Endothelial cell of umbilical vein (primary cell): ENCODE measurements at regions not wholly inside any gene's neighbourhood (a gene's known extent, or its start where the extent isn't known, plus 50 kb on each side); places are given as distances from the start of the nearest gene placed in this dataset.

Experiments used
- BruUV-seq: library from RNA; stranded (reverse); fragments of 400-500 nt; replicated peaks from 2 replicates; lab custom pipeline; 2021; lab: Mats Ljungman, UMichigan
- CTCF ChIA-PET: fragments of 300-600, 350-600 bp; sonication (Branson Sonifier 250); formaldehyde crosslinking; loops from one replicate; lab custom pipeline; 2021; ENCODE audit warnings: antibody characterized with exemption, inconsistent platforms; lab: Charles Lee
- POLR2A ChIA-PET: fragments of 300-600, 350-600 bp; sonication (Branson Sonifier 250); formaldehyde crosslinking; loops from one replicate; lab custom pipeline; 2021; ENCODE audit warnings: antibody characterized with exemption, inconsistent platforms; lab: Charles Lee
- DNase-seq: peaks from one replicate; pipeline ENCODE4 v3.0.0-alpha.2; 2011; ENCODE audit warnings: low read depth, low spot score
- FAIRE-seq: peaks from 2 replicates; lab custom pipeline; 2011; peaks lifted over from hg19 to GRCh38; lab: Jason Lieb, UNC
- H2AFZ ChIP-seq: 2 replicates; pipeline ENCODE4 v1.6.0; 2012; ENCODE audit warnings: low read depth, low read length, control low read depth, inconsistent platforms
- H3K27ac ChIP-seq: 2 replicates; pipeline ENCODE4 v1.5.1; 2011; ENCODE audit warnings: low read depth, mild to moderate bottlenecking, control low read depth, low read length, moderate library complexity; ENCODE audit not compliant: insufficient read depth
- H3K27me3 ChIP-seq, 2 experiments: 2 replicates each; pipeline versions ENCODE4 v1.6.0 to v1.6.1; 2011; ENCODE audit warnings: low read length in 2 of 2, mixed read lengths in 1 of 2; ENCODE audit not compliant: control insufficient read depth in 2 of 2, insufficient read depth in 2 of 2
- H3K36me3 ChIP-seq, 2 experiments: 2 replicates in 1 of 2; 3 replicates in 1 of 2; pipeline ENCODE4 v1.5.1; 2011; ENCODE audit warnings: low read length in 2 of 2, mild to moderate bottlenecking in 1 of 2, moderate library complexity in 1 of 2; ENCODE audit not compliant: control insufficient read depth in 2 of 2, insufficient read depth in 2 of 2; ENCODE audit errors: extremely low read depth in 1 of 2
- H3K4me1 ChIP-seq: 3 replicates; pipeline ENCODE4 v1.5.1; 2011; ENCODE audit warnings: mild to moderate bottlenecking, low read length; ENCODE audit not compliant: control insufficient read depth, insufficient read depth; ENCODE audit errors: extremely low read depth
- H3K4me2 ChIP-seq: 2 replicates; pipeline ENCODE4 v1.6.1; 2011; ENCODE audit warnings: low read length, control low read depth, mixed read lengths; ENCODE audit not compliant: insufficient read depth
- H3K4me3 ChIP-seq, 3 experiments: fragments of 200-600 bp in 1 of 3; sonication (generic), shearing (Covaris generic) in 1 of 3; replicated peaks in 1 of 3; 2 replicates each; pipeline ENCODE4 v1.5.1; 2011 to 2016; ENCODE audit warnings: control low read depth in 3 of 3, low read length in 3 of 3, mild to moderate bottlenecking in 2 of 3, inconsistent platforms in 1 of 3, low read depth in 1 of 3, moderate library complexity in 1 of 3; ENCODE audit not compliant: insufficient read depth in 1 of 3
- H3K79me2 ChIP-seq: 2 replicates; pipeline ENCODE4 v1.6.0; 2012; ENCODE audit warnings: low read length, inconsistent platforms; ENCODE audit not compliant: control insufficient read depth, insufficient read depth
- H3K9ac ChIP-seq: replicated peaks from 2 replicates; pipeline ENCODE3; 2011; ENCODE audit warnings: low read length, control low read depth; ENCODE audit not compliant: insufficient read depth; ENCODE audit errors: extremely low read depth
- H3K9me1 ChIP-seq: replicated peaks from 3 replicates; pipeline ENCODE4 v1.6.0; 2011; ENCODE audit warnings: mild to moderate bottlenecking, low read length; ENCODE audit not compliant: control insufficient read depth, insufficient read depth; ENCODE audit errors: extremely low read depth
- H3K9me3 ChIP-seq: replicated peaks from 2 replicates; pipeline ENCODE4 v1.5.1; 2012; ENCODE audit warnings: low read length, inconsistent platforms; ENCODE audit not compliant: control insufficient read depth, insufficient read depth
- H4K20me1 ChIP-seq: replicated peaks from 2 replicates; pipeline ENCODE3; 2011; ENCODE audit warnings: mild to moderate bottlenecking, low read length; ENCODE audit not compliant: control insufficient read depth, insufficient read depth; ENCODE audit errors: extremely low read depth
- EZH2 ChIP-seq: IDR thresholded peaks from 2 replicates; pipeline ENCODE4 v1.6.1; 2012; ENCODE audit warnings: borderline replicate concordance, low read depth, mild to moderate bottlenecking, moderate library complexity, low read length, inconsistent platforms; ENCODE audit not compliant: severe bottlenecking
- FOS ChIP-seq: IDR thresholded peaks from 2 replicates; pipeline ENCODE4 v1.6.1; 2011; ENCODE audit warnings: mild to moderate bottlenecking, low read length, moderate library complexity, borderline replicate concordance; ENCODE audit not compliant: insufficient read depth
- GATA2 ChIP-seq: IDR thresholded peaks from 2 replicates; pipeline ENCODE4 v1.7.0; 2011; ENCODE audit warnings: low read depth, mild to moderate bottlenecking, moderate library complexity, mixed read lengths, low read length; ENCODE audit not compliant: insufficient read length, insufficient read depth
- MYC ChIP-seq: IDR thresholded peaks from one replicate; pipeline ENCODE4 v1.6.1; 2011; ENCODE audit warnings: mild to moderate bottlenecking, low read depth, low read length
- POLR2A ChIP-seq: IDR thresholded peaks from 2 replicates; pipeline ENCODE4 v1.6.1; 2012; ENCODE audit warnings: low read depth, mild to moderate bottlenecking, control low read depth, low read length
- POLR2AphosphoS5 ChIP-seq: IDR thresholded peaks from 2 replicates; pipeline ENCODE4 v1.6.1; 2012; ENCODE audit warnings: low read depth, mild to moderate bottlenecking, control low read depth, low read length, moderate library complexity; ENCODE audit not compliant: insufficient read depth
- dilution Hi-C: fragments of 300-500 bp; cut with MboI; formaldehyde crosslinking; loops from one replicate; pipeline ENCODE4 v1.15.0; 2019; ENCODE audit warnings: low sequenced_read_pairs; ENCODE audit not compliant: extremely low pct_ligation_motif_present
- intact Hi-C: fragments of 100-400 bp; cut with micrococcal nuclease; formaldehyde crosslinking; loops from one replicate; pipeline ENCODE4 v1.10.0; 2022
- TF ChIP-seq, protein P1 (sequence below), 2 donors: IDR thresholded peaks; 1 replicate in 1 of 2; 2 replicates in 1 of 2; pipeline ENCODE4 v1.5.1; 2011; ENCODE audit warnings: low read length in 2 of 2, mild to moderate bottlenecking in 2 of 2, moderate library complexity in 2 of 2, control low read depth in 1 of 2, inconsistent platforms in 1 of 2, low read depth in 1 of 2; ENCODE audit not compliant: insufficient read depth in 1 of 2; ENCODE audit errors: extremely low read depth in 1 of 2
- TF ChIP-seq, protein P2 (sequence below): IDR thresholded peaks from 2 replicates; pipeline ENCODE4 v1.6.1; 2011; ENCODE audit not compliant: insufficient read depth, insufficient read length

DNA sequence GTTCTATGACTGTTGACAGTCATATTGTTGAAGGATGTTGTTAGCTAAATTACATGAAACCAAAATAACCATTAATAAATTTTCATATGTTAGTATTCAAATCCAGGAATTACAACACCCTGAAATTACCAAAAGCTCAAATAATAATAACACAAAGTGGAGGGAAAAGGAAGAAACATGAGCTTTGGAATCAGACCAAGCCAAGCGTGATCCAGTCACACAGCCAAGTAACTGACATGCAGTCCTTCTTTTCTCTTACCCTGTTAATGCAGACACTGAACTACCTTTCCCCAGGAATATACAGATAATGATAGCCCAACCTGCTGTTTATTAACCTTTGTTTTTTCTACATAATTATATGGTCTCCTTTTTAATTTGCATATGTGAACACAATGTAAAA lies 130.2 kb downstream of the HS3ST1 start:
- BruUV-seq = no TSS peak
- intact Hi-C loops (no loop called here), dilution Hi-C loops (no loop called here)
- H3K27ac ChIP-seq = no peak overlapping the region
- no peaks in the 10 kb centered on the region for H3K9me1 ChIP-seq
- H3K9me3 ChIP-seq = no peaks in the 10 kb centered on the region
- FAIRE-seq (no peak), DNase-seq (no peak)
- ChIA-PET CTCF (no interaction called here), POLR2A (no interaction called here)
- H3K79me2 ChIP-seq = no peaks in the 10 kb centered on the region
- H3K4me2 ChIP-seq = no peak overlapping the region
- no peak for TF ChIP-seq POLR2A
- TF ChIP-seq GATA2 = no peak
- TF ChIP-seq, protein P1, sequence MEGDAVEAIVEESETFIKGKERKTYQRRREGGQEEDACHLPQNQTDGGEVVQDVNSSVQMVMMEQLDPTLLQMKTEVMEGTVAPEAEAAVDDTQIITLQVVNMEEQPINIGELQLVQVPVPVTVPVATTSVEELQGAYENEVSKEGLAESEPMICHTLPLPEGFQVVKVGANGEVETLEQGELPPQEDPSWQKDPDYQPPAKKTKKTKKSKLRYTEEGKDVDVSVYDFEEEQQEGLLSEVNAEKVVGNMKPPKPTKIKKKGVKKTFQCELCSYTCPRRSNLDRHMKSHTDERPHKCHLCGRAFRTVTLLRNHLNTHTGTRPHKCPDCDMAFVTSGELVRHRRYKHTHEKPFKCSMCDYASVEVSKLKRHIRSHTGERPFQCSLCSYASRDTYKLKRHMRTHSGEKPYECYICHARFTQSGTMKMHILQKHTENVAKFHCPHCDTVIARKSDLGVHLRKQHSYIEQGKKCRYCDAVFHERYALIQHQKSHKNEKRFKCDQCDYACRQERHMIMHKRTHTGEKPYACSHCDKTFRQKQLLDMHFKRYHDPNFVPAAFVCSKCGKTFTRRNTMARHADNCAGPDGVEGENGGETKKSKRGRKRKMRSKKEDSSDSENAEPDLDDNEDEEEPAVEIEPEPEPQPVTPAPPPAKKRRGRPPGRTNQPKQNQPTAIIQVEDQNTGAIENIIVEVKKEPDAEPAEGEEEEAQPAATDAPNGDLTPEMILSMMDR (IDR thresholded peaks at IDR 0.05; ENCODE audit: extremely low read depth in 1 of 2, insufficient read depth in 1 of 2, low read depth in 1 of 2, low read length in 2 of 2) = no peak
- TF ChIP-seq, protein P2, sequence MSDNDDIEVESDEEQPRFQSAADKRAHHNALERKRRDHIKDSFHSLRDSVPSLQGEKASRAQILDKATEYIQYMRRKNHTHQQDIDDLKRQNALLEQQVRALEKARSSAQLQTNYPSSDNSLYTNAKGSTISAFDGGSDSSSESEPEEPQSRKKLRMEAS = no peak
- no peak for TF ChIP-seq POLR2AphosphoS5
- TF ChIP-seq EZH2 = no peak
- TF ChIP-seq MYC = no peak
- TF ChIP-seq FOS = no peak
- no peaks in the 10 kb centered on the region for H3K36me3 ChIP-seq
- H3K4me3 ChIP-seq = no peak overlapping the region
- H4K20me1 ChIP-seq = no peaks in the 10 kb centered on the region
- H2AFZ ChIP-seq = no peak overlapping the region
- H3K4me1 ChIP-seq = no peaks in the 10 kb centered on the region
- no peaks in the 10 kb centered on the region for H3K27me3 ChIP-seq
- no peak overlapping the region for H3K9ac ChIP-seq
